ENCODE measurements at regions not wholly inside any gene's neighbourhood (a gene's known extent, or its start where the extent isn't known, plus 50 kb on each side); places are given as distances from the start of the nearest gene placed in this dataset.

DNA sequence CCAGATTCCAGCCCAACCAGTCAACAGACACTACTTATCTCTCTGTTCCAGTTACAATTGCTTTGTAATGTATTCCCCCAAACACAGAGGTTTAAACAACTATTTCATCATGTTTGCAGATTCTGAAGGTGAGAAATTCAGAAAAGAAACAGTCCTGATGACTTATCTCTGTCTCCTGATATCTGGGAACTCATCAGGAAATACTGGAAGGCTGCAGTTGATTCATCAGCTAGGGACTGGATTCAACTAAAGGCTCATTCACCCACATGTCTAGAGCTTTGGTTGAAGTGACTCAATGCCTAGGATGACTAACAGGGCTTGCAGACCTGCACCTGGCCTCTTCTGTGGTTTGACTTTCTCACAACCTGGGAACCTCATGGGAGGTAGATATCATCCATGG, 56.6 kb upstream of the GPC6 start:
- DNase-seq (ENCODE audit: low read depth, low spot score): no peak
- dilution Hi-C loops (cut with MboI; ENCODE audit: extremely low pct_ligation_motif_present, low sequenced_read_pairs): no loop called here
- CTCF ChIA-PET: no interaction called here

More for the DNA sequence above, 56.6 kb upstream of the GPC6 start:
- H3K9ac ChIP-seq (replicated peaks; ENCODE audit: extremely low read depth, insufficient read depth, low read length): no peak overlapping the region
- H3K4me3 ChIP-seq (replicated peaks in 1 of 3; ENCODE audit: insufficient read depth in 1 of 3, low read depth in 1 of 3, low read length in 3 of 3): no peak overlapping the region
- no peak for FAIRE-seq
- no peaks in the 10 kb centered on the region for H3K27me3 ChIP-seq (ENCODE audit: control insufficient read depth in 2 of 2, insufficient read depth in 2 of 2, low read length in 2 of 2)
- intact Hi-C loops (cut with micrococcal nuclease): no loop called here
- no peaks in the 10 kb centered on the region for H3K36me3 ChIP-seq (ENCODE audit: control insufficient read depth in 2 of 2, extremely low read depth in 1 of 2, insufficient read depth in 2 of 2, low read length in 2 of 2)
- H3K27ac ChIP-seq (ENCODE audit: insufficient read depth, low read depth, low read length): no peak overlapping the region
- no TSS peak for BruUV-seq (replicated peaks)
- H3K9me3 ChIP-seq (replicated peaks; ENCODE audit: control insufficient read depth, insufficient read depth, low read length): peaks cover 2% of the 10 kb centered on the region
- POLR2A ChIA-PET: no interaction called here
- no peak overlapping the region for H3K4me2 ChIP-seq (ENCODE audit: insufficient read depth, low read length)
- H3K9me1 ChIP-seq (replicated peaks; ENCODE audit: control insufficient read depth, extremely low read depth, insufficient read depth, low read length): no peaks in the 10 kb centered on the region
- no peaks in the 10 kb centered on the region for H4K20me1 ChIP-seq (replicated peaks; ENCODE audit: control insufficient read depth, extremely low read depth, insufficient read depth, low read length)
- no peak overlapping the region for H2AFZ ChIP-seq (ENCODE audit: low read depth, low read length)
- no peaks in the 10 kb centered on the region for H3K4me1 ChIP-seq (ENCODE audit: control insufficient read depth, extremely low read depth, insufficient read depth, low read length)
- TF ChIP-seq POLR2A (IDR thresholded peaks at IDR 0.05; ENCODE audit: low read depth, low read length) (no peak), POLR2AphosphoS5 (IDR thresholded peaks at IDR 0.05; ENCODE audit: insufficient read depth, low read depth, low read length) (no peak), EZH2 (IDR thresholded peaks at IDR 0.05; ENCODE audit: borderline replicate concordance, low read depth, low read length, severe bottlenecking) (no peak), MAX (IDR thresholded peaks at IDR 0.05; ENCODE audit: insufficient read depth, insufficient read length) (no peak), JUN (IDR thresholded peaks at IDR 0.05; ENCODE audit: borderline replicate concordance, insufficient read depth, insufficient read length, low read depth) (no peak), MYC (IDR thresholded peaks at IDR 0.05; ENCODE audit: low read depth, low read length) (no peak), GATA2 (IDR thresholded peaks at IDR 0.05; ENCODE audit: insufficient read depth, insufficient read length, low read depth, low read length) (no peak), FOS (IDR thresholded peaks at IDR 0.05; ENCODE audit: borderline replicate concordance, insufficient read depth, low read length) (no peak)
- TF ChIP-seq, protein P1, sequence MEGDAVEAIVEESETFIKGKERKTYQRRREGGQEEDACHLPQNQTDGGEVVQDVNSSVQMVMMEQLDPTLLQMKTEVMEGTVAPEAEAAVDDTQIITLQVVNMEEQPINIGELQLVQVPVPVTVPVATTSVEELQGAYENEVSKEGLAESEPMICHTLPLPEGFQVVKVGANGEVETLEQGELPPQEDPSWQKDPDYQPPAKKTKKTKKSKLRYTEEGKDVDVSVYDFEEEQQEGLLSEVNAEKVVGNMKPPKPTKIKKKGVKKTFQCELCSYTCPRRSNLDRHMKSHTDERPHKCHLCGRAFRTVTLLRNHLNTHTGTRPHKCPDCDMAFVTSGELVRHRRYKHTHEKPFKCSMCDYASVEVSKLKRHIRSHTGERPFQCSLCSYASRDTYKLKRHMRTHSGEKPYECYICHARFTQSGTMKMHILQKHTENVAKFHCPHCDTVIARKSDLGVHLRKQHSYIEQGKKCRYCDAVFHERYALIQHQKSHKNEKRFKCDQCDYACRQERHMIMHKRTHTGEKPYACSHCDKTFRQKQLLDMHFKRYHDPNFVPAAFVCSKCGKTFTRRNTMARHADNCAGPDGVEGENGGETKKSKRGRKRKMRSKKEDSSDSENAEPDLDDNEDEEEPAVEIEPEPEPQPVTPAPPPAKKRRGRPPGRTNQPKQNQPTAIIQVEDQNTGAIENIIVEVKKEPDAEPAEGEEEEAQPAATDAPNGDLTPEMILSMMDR (IDR thresholded peaks at IDR 0.05; ENCODE audit: extremely low read depth in 1 of 2, insufficient read depth in 1 of 2, low read depth in 1 of 2, low read length in 2 of 2): no peak
- H3K79me2 ChIP-seq (ENCODE audit: control insufficient read depth, insufficient read depth, low read length): no peaks in the 10 kb centered on the region

All from endothelial cell of umbilical vein (primary cell).